GM21360 (cell line): ENCODE measurements at regions not wholly inside any gene's neighbourhood (a gene's known extent, or its start where the extent isn't known, plus 50 kb on each side); places are given as distances from the start of the nearest gene placed in this dataset.
"Not testable (repeated sequence)": the region's sequence is repeated elsewhere in the genome, so short reads cannot be mapped to it uniquely, and the experiment has no call there.

Source experiments
- ATAC-seq: cut with Tn5 transposase; IDR thresholded peaks from one replicate; pipeline ENCODE4 v1.9.1; 2021; ENCODE audit warnings: mild to moderate bottlenecking, moderate library complexity; ENCODE audit not compliant: unreplicated experiment

DNA sequence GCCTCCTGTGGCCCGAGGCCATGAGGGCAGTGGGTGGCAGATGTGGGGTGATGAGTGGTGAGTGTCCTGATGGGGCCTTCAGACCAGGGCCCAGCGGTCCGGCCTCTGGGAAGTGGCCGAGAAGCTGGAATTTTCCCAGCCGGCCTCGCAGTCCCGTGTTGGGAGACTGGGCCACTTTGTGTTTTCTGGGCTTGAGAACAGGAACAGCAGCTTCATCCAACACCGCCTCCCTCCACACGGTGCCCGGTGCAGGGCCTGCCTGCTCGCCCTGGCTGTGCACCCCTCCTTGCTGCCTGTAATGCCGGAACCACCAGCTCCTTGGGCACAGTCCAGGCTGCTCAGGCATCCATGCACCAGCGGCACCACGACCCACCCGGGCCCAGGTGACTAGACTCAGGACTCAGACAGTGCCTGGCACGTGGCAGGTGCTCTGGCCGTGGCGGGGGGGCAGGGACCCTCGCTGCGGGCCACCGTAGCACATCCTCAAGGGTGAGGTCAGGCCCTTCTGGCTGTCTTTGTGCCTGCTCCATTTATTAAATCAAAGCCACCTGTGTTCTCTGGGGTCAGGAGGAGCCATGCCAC, 194.7 kb downstream of the BANP start:
- ATAC-seq: not testable (repeated sequence)

DNA sequence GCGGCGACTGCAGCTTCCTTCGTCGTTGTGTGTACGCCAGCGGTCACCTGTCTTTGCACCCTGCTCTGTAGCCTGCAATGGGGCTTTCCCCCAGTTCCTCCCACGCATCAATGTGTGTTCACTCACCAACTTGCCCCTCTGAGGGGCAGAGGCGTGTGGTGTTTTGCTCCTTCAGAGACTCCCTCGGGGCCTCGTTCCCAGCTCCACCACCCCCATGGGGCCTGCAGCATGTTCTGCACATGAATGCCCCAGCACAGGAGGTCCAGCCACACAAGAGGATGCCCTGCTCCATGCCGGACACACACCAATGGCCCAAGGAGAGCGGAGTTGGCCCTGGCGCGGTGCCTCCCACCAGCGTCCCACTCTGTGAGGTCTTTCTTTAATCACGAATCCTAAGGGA, 196.8 kb downstream of the BANP start:
- ATAC-seq: not testable (repeated sequence)

DNA sequence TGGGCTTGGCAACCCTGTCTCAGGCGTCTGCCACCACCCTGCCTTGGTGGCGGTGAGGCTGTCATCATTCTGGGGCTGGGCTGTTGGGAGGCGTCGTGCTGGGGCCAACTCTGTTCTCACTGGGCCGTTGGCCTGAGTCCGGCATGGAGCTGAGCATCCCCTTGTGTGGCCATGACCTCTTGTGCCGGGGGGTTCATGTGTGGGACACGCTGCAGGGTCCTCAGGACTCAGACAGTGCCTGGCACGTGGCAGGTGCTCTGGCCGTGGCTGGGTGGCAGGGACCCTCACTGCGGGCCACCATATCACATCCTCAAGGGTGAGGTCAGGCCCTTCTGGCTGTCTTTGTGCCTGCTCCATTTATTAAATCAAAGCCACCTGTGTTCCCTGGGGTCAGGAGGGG, 197.4 kb downstream of the BANP start:
- not testable (repeated sequence) for ATAC-seq

DNA sequence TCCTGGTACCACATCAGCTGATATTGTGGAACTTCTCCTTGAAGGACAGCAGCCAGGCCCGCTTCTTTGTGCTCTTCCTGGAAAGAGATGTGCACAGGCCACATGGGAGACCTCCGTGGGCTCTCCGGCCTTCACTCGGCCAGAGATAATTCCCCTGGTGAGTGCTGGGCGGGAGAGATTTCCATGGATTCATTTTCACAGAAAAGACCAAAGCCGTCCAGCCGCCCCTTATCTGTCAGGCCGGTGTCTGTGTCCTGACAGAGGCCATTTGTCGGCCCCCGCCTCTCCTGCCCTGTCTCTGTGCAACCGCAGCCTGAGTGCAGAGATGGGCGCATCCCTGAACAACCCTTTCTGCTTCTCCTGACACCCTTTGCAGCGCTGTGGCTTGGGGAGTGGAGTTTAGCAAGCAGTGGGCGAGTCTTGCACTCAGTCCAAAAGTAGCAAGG, 197.9 kb downstream of the BANP start:
- not testable (repeated sequence) for ATAC-seq

DNA sequence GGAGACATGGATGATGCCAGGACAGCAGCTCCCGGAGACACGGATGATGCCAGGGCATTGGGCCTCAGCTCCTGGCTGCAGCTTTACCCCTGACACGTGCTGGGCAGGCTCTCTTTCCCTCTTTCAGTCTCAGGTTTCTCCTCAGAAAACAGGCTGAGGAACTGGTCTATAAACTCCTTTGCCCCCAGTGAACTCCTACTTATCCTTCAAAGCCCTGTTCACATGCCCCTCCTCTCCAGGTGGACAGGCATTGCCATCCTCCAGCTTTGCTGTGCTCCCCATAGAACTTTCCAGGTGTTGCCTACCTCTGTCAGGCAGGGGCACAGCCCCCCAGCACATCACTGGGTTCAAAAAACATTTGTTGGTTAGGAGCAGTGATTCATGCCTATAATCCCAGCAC, 198.4 kb downstream of the BANP start:
- not testable (repeated sequence) for ATAC-seq

DNA sequence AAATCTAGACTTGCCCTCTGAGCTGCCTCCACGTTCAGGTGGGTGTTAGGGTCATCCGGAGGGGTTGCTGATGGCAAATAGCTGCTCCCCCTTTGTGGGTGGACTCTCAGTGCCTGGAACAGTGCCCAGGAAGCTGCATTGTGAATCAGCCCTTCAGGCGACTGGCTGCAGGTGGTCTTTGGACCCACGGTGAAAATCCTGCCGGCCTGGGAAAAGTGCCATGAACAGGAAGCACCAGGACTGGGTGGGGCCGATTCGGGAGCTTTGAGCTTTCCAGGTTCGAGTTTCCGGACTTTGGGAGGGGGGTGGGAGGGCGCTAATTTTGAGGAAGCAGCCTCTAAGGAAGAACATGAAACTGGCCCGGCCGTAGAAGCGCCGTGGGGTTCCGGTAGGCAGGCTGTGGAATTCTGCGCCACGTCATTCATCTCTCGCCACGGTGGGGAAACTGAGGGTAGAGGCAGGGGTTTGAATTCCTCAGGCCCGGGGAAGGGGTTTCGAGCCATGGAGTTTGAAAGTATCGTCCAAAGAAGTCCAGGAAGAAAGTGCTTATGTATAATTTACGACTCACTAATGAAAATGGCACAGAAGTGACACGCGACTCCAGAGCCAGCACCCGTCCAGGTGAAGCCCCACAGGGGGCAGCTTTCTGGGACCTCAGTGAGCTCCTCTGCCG, 199.4 kb downstream of the BANP start:
- ATAC-seq: not testable (repeated sequence)

DNA sequence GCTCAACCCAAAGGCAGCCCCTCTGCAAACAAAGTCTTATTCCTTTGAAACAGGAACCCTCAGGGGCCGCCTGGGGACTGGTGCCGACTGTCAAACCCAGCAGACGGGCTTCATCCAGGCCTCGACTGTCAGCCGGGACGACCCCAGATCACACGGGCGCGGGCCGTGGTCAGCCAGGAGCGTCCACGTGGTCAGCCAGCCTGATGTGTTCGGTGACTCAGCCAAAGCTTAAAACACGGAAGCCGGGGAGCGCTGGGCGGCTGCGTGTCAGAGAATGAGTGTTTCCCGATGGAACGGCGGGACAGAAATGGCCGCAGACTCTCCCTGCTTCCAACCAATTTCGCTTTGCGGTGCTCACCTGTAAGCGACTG, 199.9 kb downstream of the BANP start:
- not testable (repeated sequence) for ATAC-seq

DNA sequence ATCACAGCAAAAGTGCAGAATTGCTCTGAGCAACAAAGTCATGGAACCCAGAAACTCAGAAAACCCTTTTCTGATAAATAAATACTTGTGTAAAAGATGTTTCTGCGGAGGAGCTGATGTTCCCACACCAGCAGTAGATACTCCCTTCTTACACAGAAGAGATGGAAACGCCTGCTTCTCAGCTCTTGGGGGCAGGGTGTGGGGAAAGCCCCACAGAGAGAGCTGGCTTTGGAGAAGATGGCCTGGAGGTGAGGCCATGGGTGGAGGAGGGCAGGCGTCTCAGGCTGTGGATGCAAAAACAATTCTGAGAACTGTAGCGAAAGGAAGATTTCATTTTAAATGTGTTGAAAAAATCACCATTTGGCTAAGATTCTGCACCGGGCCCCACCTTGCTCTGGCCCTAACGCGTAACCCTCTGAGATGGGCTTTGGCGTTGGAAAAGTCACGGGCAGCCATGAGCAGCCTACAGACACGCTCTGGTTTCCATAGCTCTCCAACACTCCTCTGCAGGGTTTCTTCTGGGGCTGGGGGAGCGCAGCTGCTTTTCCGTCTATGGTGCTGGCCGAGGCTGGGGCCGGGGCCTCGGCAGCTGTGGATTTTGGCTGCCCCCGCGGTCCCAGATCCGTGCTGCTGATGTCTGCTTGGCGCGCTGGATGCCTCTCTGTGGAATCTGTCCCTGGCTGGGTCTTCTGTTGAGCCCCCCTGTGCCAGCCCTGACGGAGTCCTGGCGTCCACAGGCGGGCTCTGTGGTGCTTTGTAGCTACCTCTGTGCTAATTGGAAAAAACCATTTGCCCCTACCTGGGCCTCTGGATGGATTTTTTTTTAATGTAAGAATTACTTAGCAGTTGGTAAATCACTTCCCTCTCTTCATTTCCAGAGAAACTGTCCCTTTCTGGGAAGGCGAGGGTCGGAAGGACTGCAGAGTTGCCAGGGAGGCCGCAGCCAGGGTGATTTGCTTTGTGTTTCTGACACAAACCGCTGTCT, 200.9 kb downstream of the BANP start:
- ATAC-seq: not testable (repeated sequence)

DNA sequence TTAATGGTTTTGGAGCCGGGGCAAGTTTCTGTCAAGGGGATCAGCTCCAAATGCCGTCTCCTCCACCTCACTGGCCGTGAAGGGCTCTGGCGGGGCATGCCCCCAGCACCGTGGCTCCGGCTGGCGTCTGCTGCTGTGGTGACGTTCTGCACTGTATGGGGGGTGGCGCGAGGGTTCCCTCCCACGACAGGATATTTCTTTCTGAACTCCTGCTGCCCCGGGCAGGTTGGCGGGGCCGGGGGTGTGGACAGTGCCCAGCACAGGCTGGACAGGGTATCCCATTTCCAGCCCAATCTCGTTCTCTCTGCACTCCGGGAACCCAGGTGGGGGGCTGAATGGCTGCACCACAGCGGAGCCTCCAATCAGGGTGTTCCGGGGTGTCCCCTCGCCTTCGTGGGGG, 201.6 kb downstream of the BANP start:
- ATAC-seq: not testable (repeated sequence)

DNA sequence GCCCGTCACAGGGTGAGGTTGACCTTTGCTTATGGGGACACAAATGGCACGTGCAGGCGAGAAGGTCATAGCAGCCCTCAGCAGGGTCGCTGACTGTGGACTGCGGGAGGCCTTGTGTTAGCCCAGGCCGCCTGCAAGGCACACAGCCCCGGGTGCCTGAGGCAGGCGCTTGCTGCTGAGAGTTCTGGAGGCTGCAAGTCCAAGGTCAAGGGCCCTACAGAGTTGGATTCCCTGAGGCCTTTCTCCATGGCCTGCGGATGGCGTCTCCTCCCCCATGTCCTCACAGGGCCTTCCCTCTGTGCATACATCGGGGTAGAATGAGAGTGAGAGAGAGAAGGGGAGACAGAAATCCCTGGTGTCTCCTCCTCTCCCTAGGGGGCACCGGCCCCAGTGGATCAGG, 202.3 kb downstream of the BANP start:
- not testable (repeated sequence) for ATAC-seq

DNA sequence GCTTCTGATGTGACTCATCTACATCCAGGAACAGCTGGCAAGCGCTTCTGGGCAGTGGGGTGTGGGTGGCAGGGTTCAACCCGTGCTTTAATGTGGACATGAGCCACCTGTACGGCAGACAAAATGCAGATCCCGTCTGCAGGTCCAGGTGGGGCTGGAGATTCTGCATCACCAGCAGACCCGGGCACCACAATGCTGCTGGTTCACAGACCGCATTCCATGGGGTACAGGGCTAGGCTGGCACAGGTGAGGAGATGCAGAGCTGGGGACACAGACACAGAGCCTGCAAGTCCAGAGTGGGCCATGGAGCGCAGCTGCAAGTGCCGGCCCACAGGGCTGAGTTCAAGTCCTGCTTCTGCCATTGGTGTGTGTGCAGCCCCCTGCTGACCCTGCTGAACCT, 203.7 kb downstream of the BANP start:
- not testable (repeated sequence) for ATAC-seq

DNA sequence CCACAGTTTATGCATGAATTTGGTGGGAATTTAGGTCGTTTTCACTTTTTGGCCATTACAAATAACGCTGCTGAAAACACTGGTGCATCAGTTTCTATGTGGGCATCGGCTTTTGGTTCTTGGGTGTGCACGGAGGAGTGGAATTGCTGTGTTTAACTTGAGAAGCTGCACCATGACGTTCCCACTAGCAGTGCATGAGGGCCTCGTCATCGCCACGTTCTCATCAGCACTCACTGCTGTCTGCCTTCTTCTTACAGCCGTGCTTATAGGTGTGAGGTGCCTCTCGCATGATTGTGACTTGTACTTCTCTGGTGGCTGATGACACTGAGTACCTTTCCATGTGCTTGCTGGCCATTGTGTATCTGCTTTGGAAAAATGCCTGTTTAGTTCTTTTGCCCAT, 204.4 kb downstream of the BANP start:
- not testable (repeated sequence) for ATAC-seq

DNA sequence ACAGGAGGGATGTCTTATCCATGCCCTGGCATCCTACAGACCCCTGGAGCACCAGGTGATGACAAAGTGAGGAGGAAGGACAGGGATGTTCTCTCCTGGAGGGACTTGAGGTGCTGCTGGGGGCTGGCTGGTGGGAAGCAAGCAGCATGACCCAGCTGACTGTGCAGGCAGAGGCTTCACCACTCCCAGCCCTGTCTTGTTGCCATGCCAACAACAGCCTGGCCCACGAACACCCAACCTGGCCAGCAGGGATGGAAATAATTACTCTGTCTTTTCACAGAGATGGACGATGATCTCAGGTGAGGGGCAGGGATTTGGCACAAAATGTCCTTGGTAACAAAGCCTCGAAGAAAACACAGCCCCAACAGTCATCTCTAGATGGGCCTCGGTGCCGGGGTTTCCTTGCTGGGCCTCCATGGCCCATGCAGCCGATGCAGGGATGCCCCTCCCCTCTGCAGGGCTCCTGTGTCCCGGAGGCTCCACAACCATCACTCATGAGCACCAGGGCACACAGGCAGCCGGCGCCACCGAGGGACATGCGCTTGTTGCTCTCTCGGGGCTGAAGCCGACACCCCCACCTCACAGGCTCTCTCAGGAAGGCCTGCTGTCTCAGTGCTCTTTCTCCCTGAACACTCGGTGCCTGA, 205.5 kb downstream of the BANP start:
- not testable (repeated sequence) for ATAC-seq

DNA sequence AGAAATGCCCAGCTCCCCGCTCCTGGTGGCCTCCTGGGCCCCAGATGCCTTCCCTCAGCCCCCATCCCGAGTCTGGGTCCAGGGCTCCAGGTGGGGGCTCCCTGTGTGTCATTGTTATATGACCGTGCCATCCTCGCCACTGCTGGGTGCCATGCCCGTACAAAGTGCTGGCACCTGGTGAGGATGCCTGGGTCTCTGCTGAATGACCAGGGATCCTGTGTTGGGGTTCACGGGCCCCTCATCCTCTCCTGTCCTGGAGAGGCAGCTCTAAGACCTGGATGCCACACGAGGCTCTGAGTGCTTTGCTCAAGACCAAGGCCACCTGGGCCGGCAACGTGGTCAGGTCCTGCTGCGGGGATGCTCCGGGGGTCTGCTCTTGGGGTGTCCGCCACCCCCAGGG, 206.5 kb downstream of the BANP start:
- ATAC-seq: not testable (repeated sequence)

DNA sequence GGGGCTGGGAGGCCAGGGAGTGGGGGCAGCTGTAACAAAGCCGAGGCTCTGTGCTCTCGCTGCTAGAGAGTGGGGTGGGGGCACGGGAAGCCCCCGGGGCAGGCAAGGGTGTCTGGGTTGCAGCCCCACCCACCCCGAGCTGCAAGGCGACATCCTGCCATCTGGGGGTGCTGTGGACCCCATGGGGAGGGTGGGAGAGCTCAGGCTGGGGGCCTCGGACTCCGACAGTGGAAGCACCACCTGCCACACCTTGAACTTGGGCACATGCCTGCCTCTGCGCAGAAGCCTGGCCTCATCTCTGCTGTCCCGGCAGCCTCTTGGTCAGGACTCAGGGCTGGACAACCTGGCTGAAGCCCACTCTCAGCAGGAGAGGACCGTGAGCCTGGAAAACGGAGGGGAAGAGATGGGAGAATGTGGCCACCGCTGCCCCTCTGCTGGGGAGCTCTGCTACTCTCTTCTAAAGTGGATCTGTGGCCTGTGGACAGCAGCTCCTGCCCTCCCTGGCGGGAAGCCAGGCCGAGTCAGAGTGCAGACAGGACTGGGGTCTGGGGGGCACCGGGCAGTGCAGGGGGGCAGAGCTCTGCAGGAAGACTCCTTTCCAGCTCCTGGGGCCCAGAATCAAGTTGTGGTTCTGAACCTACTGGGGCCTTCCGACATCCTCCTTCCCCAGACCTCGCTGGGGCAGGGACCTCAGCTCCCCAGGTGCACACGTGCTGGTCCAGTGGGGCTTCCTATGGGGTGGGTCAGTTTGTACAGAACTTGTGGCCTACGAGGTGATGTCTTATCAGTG, 207.2 kb downstream of the BANP start:
- ATAC-seq: not testable (repeated sequence)

DNA sequence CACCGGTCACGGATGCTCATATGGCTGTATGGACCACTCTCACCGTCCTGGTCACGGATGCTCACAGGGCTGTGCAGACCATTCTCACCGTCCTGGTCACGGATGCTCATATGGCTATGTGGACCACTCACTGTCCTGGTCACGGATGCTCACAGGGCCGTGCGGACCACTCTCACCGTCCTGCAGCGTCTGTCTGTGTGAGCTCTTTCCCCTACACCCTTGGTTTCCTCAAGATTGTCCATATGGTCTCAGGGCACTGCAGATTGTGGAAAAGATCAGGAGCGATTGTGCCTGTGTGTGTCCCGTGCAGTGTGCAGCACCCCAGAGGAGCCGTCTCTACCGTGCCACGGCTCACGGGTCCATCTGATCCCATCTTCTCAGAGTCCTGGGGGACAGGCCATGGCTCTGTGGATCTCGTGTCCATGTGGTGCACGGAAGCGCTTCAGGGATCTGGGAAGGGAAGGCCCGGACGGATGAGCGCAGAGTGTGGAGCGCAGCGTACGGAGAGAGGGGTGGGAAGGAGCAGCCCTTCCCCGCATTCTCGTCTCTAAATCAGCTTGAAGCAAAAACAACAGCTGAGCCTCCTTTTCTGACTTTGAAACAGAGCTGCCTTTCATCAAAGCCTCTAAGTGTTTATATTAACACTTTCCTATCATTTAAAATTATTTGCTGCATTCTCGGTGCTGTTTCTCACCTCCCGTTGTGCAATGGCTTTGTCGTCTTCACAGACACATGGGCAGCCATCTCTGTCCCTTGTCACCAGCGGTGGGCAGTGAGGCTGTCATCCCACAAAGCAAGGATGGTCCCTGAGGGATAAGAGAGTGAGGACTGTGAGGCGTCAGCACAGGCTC, 208.0 kb downstream of the BANP start:
- not testable (repeated sequence) for ATAC-seq

DNA sequence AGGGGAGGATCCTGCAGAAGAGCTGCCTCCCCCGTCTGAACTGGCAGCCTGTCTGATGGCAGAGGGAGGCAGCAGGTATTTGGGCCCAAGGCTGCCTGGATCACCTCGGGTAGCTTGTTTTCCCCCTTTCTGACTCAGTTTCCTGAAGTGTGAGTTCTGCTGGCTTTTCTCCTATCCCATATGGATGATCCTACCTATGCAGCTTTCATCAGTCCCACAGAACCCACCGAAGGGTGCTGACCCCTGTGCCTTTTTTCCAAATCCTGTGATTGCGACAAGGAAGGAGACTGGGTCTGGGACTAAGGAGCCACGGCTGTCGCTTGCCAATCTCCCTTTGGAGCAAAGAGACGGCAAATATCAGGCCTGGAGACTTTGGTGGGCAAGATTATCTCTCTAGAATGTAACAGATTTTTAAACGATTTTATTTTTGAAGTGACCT, 208.7 kb downstream of the BANP start:
- ATAC-seq: not testable (repeated sequence)

DNA sequence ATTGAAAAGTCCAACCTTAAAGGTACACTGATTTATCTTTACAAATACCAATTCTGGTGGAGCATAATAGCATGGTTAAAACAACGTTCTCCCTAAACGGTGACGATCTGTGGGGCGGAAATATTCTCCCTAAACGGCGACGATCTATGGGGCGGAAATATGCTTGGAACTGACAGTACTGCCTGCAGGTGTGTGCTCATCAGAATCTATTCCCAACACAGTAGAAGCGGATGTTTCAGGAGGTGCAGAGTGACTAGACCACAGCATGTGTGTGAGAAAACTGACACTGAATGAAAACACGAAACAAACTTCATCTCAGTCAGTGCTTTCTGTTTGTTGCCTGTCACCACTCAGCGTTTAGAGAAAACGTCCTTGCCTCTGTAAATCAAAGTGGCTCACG, 210.0 kb downstream of the BANP start:
- not testable (repeated sequence) for ATAC-seq

DNA sequence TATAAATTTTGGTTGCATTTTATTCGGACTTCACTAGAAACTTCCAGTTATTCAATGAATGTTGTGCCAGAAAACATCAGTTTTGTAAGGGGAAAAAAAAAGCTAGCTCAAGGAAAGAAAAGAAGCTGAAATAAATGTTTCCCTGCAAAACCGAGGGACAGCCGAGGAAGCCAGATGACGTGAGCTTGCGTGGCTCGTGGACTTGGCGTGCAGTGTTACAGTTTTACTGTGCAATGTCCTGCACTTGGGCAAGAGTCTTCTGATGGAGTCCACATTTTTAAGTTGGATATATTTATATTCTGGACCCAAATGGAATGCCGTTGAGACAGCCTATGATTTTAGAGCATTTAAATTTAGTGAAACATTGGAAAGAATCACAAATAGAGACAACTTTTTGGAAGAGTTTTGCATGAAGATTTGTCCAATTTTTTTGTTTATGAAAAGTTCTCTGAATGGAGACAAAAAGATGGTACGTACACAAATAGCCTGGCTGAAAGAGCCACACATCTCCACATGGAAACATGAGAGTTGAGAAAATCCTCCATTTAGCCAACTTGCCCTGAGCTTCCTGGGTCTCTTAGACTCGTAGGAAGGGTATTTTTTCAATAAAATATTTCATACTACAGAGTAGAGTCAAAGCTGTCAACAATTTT, 210.5 kb downstream of the BANP start:
- ATAC-seq: not testable (repeated sequence)
